DMS114 treated with DMSO at 0.1 percent for 48 hours (cell line): ENCODE measurements at regions not wholly inside any gene's neighbourhood (a gene's known extent, or its start where the extent isn't known, plus 50 kb on each side); places are given as distances from the start of the nearest gene placed in this dataset.
"Not testable (repeated sequence)": the region's sequence is repeated elsewhere in the genome, so short reads cannot be mapped to it uniquely, and the experiment has no call there.

ENCODE experiments used
- DNase-seq: peaks from one replicate; lab custom pipeline; 2025; ENCODE audit not compliant: unreplicated experiment; lab: John Stamatoyannopoulos, UW

DNA sequence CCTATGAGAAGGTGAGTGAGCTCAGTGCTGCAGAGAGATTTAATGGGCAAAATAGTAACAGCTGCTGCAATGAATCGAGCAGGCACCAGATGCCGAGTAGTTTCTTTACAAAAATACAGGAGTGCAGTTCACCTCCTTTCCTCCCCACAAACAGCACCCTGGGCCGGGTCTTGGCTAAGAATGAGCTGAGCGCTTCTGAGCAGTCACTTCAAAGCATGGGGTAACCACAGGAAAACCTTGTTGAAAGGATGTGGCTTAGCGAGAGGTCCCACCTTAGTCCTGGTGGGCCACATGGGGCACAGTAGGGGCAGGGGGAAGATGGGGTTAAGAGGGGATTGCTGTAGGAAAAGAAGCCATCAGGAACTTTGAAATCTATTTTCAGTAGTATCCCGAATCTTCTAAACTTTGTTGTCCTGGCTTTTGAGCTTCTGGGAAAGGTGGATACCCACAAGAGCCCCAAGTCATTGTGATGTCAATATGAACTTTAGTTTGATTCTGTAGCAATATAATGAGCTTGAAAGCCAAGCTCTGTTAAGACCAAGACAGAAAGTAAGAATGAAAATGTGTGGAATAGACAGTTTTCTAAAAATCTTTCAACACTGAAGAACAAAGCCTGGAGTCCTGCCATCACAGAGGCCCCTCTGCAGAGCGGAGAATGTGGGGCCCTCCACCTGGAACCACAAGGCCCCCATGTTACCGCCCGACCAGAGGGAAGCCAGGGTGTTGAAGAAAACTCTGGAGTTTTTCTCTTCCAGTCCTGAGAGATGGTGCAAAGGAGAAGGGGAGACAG is 101.0 kb upstream of the ZNF236 start:
- no peak for DNase-seq

DNA sequence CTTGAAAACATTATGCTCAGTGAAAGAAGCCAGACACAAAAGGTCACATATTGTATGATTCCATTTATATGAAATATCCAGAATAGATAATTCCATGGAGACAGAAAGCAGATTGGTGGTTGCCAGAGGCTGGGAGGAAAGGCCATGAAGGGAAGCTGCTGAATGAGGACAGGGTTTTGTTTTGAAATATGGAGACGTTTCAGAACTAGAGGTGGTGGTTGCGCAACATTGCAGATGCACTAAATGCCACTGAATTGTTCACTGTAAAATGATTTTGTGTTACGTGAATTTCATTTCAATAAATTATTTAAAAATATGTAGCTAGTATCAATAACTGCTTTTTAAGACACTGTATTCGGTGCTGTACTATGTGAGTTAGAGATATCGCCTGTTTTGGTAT is 101.7 kb upstream of the ZNF236 start:
- no peak for DNase-seq

DNA sequence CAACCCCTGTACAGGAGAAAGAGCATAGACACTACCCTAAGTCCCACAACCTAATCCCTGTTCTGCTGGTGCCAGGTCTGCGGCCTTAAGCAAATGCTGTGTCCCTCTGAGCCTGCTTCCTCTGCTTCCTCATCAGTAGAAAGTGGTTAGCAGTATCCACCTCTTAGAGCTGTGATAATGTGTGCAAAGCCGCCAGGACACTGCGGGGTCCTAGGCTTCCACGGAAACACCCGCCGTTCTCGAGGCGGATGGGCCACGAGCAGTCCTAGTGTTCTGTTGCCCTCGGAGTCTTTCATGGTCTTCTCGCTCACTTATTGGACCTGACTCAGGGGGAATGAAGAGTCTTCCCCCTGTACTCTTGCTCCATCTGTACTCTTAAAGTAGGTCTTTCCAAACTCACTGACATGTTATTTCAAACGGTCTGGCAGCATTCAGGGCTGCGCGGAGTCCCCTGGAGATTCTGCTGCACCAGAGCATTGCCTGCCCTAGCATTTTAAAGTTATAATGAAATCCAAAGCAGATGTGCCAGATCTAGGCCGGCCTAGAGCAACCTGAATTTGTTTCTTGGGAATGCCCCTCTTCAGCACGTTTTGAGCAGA is 107.2 kb upstream of the ZNF236 start:
- no peak for DNase-seq

DNA sequence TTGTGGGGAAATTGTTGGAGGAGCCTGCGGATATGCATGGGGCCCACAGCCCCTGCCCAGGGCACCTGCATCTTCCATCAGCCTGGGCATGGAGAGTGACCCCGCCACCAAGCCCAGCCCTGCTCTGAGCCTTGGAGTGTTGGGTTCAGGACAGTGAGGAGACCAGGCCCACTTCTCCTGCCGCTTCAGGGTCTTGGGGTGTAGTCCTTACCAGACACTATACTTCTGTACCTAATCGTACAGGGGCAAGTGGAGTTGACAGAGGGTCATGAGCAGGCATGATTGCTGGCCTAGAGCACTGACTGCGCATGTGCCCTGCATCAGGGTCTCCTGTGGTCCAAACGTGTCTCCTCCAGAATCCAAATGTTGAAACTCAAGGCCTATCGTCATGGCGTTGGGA is 108.9 kb upstream of the ZNF236 start:
- DNase-seq = no peak

DNA sequence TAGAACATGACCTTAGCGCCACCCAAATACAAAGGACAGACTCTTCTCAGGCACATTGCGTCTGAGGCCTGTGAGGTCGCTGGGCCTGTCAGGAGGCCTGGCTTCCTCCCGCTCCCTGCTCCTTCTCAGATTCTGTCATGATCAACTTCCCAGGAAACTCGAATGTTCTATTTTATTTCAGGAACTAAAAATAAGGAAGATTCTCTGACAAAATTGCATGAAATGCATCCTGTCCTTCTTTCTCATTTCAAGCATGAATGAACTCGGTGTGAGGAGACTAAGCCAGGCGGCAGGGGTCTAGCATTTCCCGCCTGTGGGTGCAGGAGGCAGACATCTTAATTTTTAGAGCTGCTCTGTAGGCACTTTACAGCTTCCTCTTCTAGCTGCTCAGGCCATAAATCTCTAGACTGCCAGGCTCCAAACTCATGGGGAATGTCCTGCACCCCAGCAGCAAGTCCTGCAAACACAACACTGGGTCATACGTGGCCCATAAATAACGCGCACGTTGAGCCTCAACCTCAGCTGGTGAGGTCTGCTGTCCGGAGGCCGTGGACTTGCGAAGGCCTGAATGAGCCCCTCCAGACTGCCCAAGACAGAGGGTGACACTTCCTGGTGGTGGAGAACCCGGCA is 109.7 kb upstream of the ZNF236 start:
- no peak for DNase-seq

DNA sequence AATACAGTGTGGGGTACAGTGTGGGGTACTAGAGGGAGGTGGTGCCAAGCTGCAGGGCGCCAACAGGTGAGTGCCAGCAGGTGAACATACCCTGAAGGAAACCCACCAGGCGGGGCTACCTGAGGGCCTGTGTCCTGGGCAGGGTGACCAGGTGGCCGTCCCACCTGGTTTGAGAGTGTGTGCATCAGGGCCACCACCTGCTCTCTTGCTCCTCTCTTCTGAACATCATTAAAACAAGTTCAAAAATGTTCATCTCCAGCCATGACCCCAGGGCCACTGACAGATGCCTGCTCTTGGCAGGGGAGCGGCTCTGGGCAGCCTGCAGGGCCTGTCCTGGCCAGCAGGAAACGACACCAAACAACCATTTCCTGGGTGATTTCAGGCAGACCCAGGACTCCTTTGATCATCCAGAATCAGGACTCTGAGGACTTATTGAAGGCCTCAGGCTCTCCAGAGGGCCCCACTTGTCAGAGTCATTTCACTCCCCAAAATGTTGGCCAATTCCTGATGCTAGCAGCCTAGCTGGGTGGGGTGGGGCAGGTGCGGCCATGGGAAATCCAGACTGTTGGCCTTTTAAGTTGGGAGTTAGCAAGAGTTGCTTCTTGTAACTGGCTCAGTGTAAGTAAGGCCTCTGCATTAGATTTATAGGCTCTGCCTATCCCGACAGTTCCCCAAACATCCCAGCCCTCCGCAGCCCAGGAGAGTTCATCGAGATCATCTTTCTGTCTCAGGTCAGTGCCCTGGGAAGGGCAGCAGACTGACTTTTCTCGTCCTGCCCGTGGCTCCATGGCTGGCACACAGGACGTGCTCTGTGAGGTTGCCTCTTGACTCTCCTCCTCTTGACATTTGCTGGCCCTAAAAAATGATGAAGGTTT is 111.5 kb upstream of the ZNF236 start:
- no peak for DNase-seq

DNA sequence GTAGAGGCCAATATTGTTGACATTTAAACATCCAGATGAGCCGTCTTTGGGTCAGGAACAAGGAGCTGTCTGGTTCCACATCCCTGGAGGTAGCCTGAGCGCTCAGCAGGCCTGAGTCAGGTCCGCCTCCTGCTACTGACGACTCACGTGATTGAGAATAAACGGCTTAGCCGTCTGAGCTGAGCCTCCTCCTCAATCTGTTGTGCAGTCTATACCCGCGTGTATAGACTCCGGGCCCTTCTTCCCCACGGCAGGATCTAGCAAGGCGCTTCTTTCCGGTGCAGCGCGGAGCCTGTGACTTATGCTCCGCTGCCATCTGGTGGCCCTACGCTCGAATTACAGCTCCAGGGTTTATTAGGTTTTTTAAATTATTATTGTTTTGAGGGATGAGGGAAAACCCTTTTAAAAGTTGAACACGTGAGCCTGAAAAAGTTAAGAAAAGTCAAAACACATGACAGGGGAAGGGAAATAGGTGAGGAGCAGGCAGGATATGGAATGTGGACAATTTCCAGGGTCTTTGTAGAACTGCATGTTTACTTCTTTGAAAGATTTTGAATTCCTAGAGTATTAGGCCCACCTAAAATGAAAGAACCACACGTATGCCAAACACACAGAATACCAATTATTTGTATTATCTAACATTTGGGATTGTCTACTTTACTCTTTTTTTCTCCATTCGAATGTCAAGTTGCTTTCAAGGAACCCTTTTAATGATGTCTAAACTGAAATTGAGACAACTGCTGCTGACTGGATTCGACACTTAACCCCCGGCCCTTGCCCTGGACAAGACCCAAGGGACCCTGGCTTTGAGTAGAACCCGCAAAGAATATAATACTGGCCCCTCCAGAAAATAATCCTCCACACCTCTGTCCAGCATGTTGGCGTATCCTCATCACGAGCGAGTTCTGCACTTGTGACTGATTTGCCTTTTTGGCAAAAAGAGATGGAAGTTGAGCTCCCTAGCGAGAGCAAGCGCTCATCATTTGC is 112.4 kb upstream of the ZNF236 start:
- peak; percentile 37 for DNase-seq

DNA sequence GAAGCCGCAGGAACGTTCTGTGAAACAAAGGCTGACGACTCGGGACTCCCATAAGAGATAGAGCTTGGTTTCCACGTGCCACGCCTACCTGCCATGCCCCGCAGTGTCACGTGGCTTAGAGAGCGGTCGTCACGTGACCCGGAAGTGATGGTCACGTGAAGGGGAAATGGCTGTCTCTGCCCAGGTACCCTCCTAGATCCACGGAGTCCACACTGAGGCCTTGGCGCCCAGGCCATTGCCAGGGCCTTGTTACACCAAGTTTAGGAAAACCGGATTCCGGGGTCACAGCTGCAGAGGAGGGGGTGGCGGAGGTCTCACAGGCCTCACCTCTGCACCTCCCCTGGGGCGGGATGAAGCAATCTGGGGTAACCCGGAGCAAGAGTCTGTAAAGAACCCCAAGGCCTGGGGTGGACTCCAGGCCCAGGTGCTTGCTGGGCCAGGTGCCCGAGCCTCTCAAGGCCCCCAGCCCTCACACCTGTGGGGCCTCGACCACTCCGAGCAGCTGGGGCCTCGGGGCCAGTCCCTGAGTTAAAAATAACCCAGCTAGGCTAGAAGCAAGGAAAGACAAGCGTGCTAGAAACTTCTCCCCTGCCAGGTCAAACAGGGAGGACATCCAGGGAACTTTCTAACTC is 113.5 kb upstream of the ZNF236 start:
- no peak for DNase-seq

DNA sequence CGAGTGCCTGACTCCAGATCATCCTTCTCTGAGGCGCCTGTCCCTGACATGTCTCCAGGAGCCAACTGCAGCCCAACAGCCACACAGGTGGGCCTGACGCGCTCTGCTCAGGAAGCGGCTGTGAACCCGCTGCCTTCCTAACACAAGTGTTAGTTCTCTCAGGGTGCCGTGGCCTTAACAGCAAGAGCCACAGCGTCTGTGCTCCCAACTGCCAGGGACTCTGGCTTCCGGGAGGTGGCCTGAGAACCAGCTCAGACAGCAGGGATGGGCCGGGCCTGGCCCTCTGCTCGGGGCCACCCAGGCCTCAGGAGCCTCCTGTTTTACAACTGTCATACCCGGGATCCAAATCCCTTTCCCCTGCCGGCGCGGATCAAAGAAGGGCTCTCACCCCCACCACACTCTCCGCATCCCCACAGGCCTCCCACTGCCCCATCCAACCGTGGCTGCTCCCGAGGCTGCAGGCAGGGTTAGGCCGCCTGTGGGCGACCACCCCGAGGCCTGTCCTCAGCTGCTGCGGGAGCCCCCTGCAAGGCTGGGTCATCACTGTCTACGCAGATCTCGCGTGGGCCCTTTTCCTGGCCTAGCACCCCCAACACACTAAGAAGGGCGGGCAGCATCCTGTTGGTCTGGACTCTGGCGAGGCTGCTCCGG is 114.2 kb upstream of the ZNF236 start:
- DNase-seq = no peak

DNA sequence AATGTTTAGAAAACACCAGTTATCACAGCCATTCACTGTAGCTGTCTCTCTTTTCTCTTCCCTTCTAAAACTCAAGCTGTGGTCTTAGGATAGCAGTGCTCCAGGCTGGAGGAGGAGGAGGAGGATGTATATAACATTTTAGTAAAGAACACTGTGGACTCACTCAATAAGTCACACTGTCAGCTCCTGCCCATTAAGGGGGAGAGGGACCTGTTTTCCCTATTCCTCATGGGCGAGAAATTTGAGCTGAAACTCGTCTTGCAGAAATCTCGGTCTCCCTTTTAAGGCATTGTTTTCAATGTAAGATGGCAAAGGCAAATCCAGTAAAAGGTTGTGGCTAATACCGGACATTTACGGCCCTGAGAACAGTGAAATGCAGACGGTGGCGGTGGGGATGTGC is 114.8 kb upstream of the ZNF236 start:
- no peak for DNase-seq

DNA sequence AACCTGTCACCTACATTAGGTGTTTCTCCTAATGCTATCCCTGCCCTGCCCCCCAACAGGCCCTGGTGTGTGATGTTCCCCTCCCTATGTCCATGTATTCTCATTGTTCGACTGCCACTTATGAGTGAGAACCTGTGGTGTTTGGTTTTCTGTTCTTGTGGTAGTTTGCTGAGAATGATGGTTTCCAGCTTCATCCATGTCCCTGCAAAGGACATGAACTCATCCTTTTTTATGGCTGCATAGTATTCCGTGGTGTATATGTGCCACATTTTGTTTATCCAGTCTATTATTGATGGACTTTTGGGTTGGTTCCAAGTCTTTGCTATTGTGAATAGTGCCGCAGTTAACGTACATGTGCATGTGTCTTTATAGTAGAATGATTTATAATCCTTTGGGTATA is 117.8 kb upstream of the ZNF236 start:
- not testable (repeated sequence) for DNase-seq

DNA sequence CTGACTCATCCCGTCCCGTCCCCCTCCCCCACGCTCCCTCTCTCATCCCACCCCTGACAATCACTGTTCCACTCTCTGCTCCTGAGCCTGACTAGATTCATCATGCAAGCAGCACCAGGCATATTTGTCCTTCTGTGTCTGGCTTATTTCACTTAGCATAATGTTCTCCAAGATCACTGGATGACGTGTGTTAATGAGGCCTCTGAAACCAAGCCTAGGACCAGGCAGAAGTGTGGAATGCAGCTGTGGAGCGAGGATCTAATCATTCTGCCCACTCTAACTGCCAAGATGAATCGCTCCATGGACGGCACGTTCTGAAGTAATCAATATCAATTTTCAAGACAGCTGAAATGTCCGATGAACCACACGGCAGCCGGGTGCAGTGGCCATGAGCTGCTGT is 122.4 kb upstream of the ZNF236 start:
- no peak for DNase-seq

DNA sequence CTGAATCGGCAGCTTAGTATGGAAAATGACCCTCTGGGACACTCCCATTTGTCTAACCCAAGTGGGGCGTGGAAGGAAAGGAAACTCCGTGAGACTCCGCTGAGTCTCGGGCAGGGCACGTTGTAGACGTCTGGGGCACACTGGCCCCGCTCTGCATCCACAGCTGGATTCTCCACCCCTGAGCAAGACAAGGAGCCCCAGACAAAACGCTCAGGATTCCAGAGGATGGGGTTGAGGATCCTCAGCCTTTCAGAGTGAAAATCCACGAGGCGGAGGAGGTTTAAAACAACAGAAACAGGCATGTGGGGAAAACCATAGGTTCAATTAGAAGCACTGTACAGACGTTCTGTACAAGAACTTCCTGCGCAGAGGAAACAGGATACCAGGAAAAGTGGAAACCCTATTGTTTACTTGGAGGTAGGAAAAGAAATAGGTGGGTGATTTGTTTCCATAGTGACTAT is 124.9 kb upstream of the ZNF236 start:
- no peak for DNase-seq

DNA sequence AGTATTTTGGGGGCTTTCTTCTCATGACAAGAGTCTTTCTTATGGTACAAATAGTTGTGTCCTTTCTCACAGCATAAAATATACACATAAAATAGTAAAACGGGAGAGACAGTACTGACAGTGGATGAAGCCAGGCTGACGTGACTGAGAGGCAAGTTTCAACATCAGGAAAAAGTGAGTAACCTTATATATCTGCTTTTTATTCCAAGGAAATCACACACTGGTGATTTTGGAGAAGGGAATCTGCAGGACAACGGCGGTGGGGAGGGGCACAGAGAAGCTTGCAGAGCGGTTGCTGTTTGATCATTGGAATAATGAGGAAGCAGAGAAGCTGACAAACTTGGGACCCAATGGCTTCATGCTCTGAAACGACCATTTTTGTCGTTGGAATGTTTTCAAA is 130.6 kb upstream of the ZNF236 start:
- no peak for DNase-seq

DNA sequence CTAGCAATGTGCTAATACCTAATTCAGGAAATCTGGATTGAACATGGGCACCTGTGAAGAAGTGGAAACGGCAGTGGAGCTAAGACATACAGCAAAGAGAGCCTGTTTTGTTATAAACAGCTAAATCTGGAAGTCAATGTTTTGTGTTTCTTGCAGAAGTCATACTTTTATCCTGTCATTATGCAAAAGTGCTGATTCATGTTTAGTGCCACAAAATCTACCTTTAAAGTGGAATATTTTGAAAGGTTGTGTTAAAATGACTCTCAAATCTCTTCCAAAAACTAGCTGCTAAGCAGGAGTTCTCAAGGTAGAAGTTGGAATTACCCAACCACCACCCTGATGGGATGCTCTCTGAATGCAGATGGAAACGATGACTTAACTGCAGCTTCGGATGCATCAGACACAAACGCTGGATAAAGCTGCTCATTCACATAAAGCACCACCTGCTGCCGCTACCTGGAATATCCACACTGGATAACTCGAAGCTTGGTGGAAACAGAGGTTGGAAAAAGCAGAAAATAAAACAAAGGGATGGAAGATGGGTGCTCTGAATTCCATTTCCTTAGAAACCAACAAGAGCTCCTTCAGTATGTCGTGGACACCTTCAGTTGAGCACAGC is 132.6 kb upstream of the ZNF236 start:
- DNase-seq = no peak

DNA sequence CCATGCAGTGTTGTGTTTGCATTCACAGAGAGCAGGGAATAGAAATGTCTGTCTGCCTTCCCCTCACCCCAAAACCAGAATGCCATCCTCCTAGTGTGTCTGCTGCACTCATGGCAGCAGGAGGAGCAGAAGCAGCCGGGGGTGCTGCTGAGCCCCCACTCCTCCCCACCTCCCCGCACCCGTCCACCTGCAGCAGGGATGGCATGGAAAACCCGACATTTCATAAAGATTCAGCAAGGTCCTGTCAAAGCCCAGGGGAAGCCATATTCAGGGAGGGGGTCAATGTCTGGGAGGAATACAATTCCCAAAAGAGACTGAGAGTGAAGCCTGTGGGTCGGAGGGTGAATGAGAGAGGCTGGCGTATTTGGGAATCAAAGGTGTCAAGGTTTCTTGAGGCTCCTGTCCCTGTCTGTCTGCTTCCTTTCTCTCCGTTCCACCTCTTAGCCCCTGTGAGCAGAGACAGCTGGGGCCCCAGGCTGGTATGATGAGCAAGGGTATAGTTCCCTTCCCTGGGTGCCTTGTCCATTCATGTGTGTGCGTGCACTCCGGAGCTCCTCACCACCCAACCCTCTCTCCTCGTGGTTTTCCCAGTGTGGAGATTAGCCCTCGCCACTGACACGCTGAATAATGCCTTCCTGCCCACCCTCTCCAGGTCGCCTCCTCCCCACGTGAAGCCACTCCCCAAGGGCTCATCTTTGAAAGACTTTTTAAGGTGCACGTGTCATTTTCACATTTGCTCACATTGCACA is 133.5 kb upstream of the ZNF236 start:
- no peak for DNase-seq

DNA sequence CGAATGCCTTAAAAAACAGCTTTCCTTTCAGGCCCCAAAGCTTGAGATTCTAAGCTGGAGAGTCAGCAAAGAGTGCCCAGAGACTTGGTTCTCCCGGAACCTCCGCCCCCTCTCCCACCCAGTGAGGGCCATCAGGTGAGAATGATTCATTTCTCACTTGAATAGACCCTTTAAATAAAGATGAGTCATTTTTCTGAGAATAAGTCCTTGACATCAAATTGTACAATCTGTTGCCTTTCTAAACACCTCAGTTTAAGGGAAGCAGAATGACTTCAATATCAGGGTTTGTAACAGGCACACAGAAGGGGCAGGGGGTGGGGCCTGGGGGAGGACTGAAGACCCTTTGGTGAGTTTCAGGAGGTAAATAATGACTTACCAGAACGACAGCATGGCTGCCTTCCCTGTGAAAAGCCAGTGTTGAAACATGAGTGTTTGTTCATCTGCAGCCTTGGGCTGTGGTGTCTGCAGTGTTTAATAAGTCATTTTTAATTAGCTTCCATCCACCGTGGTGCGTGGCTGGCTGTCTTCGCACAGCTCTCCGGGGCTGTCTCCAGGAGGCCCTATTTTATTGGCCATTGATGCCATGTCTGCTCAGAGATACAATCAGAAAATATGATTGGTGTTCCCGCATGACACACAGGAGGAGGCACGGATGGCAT is 134.9 kb upstream of the ZNF236 start:
- no peak for DNase-seq
